ENCODE measurements at regions not wholly inside any gene's neighbourhood (a gene's known extent, or its start where the extent isn't known, plus 50 kb on each side); places are given as distances from the start of the nearest gene placed in this dataset.

GRCh38 chr22:27461470-27461869 lies 340.1 kb downstream of the MN1 start:
- Mint-ChIP-seq H3K9me3 (ENCODE audit: low read depth) (no peaks in the 10 kb centered on the region), H3K4me3 (ENCODE audit: low read depth) (no peak overlapping the region), H3K27me3 (peaks cover 6% of the 10 kb centered on the region), H3K36me3 (ENCODE audit: insufficient read depth) (no peaks in the 10 kb centered on the region), H3K27ac (peak overlapping the region; percentile 93), H3K4me1 (ENCODE audit: low read depth) (peaks cover 28% of the 10 kb centered on the region)
- peak; percentile 18 for DNase-seq (ENCODE audit: low spot score, unreplicated experiment)
- TF ChIP-seq CTCF (IDR thresholded peaks at IDR 0.05; ENCODE audit: unreplicated experiment): no peak

- Mint-ChIP-seq H3K27ac (peak overlapping the region; percentile 93), H3K27me3 (peaks cover 6% of the 10 kb centered on the region), H3K4me3 (ENCODE audit: low read depth) (no peak overlapping the region), H3K4me1 (ENCODE audit: low read depth) (peaks cover 28% of the 10 kb centered on the region), H3K36me3 (ENCODE audit: insufficient read depth) (no peaks in the 10 kb centered on the region), H3K9me3 (ENCODE audit: low read depth) (no peaks in the 10 kb centered on the region)
- DNase-seq (ENCODE audit: low spot score, unreplicated experiment): peak; percentile 23
- TF ChIP-seq CTCF (IDR thresholded peaks at IDR 0.05; ENCODE audit: unreplicated experiment): no peak
Observed at GRCh38 chr22:27462190-27462589, 339.4 kb downstream of the MN1 start.

- Mint-ChIP-seq H3K9me3 (ENCODE audit: low read depth) (no peaks in the 10 kb centered on the region), H3K36me3 (ENCODE audit: insufficient read depth) (no peaks in the 10 kb centered on the region), H3K27me3 (peaks cover 9% of the 10 kb centered on the region), H3K27ac (peak overlapping the region; percentile 37), H3K4me3 (ENCODE audit: low read depth) (no peak overlapping the region), H3K4me1 (ENCODE audit: low read depth) (peaks cover 28% of the 10 kb centered on the region)
- no peak for DNase-seq (ENCODE audit: low spot score, unreplicated experiment)
- TF ChIP-seq CTCF (IDR thresholded peaks at IDR 0.05; ENCODE audit: unreplicated experiment): no peak
Observed at GRCh38 chr22:27463121-27463660, 338.4 kb downstream of the MN1 start.

GRCh38 chr22:27466229-27466628 lies 335.3 kb downstream of the MN1 start:
- peaks cover 3% of the 10 kb centered on the region for H3K27me3 Mint-ChIP-seq
- H3K4me3 Mint-ChIP-seq (ENCODE audit: low read depth): no peak overlapping the region
- no peaks in the 10 kb centered on the region for H3K36me3 Mint-ChIP-seq (ENCODE audit: insufficient read depth)
- no peak for TF ChIP-seq CTCF (IDR thresholded peaks at IDR 0.05; ENCODE audit: unreplicated experiment)
- H3K9me3 Mint-ChIP-seq (ENCODE audit: low read depth): no peaks in the 10 kb centered on the region
- H3K27ac Mint-ChIP-seq: no peak overlapping the region
- H3K4me1 Mint-ChIP-seq (ENCODE audit: low read depth): peaks cover 22% of the 10 kb centered on the region
- no peak for DNase-seq (ENCODE audit: low spot score, unreplicated experiment)

GRCh38 chr22:27466778-27467438 lies 334.6 kb downstream of the MN1 start:
- no peaks in the 10 kb centered on the region for H3K9me3 Mint-ChIP-seq (ENCODE audit: low read depth)
- no peak overlapping the region for H3K27ac Mint-ChIP-seq
- TF ChIP-seq CTCF (IDR thresholded peaks at IDR 0.05; ENCODE audit: unreplicated experiment): no peak
- no peak overlapping the region for H3K4me3 Mint-ChIP-seq (ENCODE audit: low read depth)
- no peak for DNase-seq (ENCODE audit: low spot score, unreplicated experiment)
- H3K4me1 Mint-ChIP-seq (ENCODE audit: low read depth): peaks cover 15% of the 10 kb centered on the region
- no peaks in the 10 kb centered on the region for H3K36me3 Mint-ChIP-seq (ENCODE audit: insufficient read depth)
- H3K27me3 Mint-ChIP-seq: peaks cover 3% of the 10 kb centered on the region

Measured in progenitor cell of endocrine pancreas (in vitro differentiated cells).